Stomach (tissue), 4 donors: ENCODE measurements at regions not wholly inside any gene's neighbourhood (a gene's known extent, or its start where the extent isn't known, plus 50 kb on each side); places are given as distances from the start of the nearest gene placed in this dataset.

Source experiments
- CTCF ChIP-seq, 7 experiments: fragments of 450-650 bp in 4 of 7; fragments of 200-600 bp in 3 of 7; sonication (generic) in 3 of 7; IDR thresholded peaks; one replicate each; pipeline ENCODE4 v1.5.1; 2016 to 2019; ENCODE audit warnings: antibody characterized with exemption in 7 of 7, control low read depth in 2 of 7, mild to moderate bottlenecking in 1 of 7
- POLR2AphosphoS5 ChIP-seq, 3 donors: sonication (generic); formaldehyde crosslinking; IDR thresholded peaks; one replicate each; pipeline ENCODE4 v1.6.1; 2016; ENCODE audit warnings: antibody characterized with exemption in 3 of 3

- no peak for TF ChIP-seq CTCF (IDR thresholded peaks at IDR 0.05)
- no peak for TF ChIP-seq POLR2AphosphoS5 (IDR thresholded peaks at IDR 0.05)
Measured at GRCh38 chr1:222956601-222957000, 141.8 kb downstream of the DISP1 start.
